GM19193 (cell line): ENCODE measurements at regions not wholly inside any gene's neighbourhood (a gene's known extent, or its start where the extent isn't known, plus 50 kb on each side); places are given as distances from the start of the nearest gene placed in this dataset.

Experiments used
- POLR2A ChIP-seq: IDR thresholded peaks from 4 replicates; pipeline ENCODE4 v1.6.1; 2011; ENCODE audit not compliant: insufficient read depth, insufficient read length; ENCODE audit errors: extremely low read depth

DNA sequence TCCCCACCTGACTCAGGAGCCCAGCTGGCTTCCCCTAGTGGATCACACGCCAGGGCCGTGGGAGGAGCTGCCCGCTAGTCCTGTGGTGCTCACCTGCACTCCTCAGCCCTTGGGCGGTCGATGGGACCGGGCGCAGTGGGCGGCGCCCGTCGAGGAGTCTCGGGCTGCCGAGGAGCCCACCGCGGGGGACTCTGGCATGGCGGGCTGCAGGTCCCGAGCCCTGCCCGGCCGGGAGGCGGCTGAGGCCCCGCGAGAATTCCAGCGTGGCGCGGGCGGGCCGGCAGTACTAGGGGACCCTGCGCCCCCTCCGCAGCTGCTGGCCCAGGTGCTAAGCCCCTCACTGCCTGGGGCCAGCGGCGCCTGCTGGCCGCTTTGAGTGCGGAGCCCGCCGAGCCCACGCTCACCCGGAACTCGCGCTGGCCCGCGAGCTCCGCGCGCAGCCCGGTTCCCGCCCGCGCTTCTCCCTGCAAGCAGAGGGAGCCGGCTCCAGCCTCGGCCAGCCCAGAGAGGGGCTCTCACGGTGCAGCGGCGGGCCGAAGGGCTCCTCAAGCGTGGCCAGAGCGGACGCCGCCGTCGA, 367.9 kb downstream of the TYW1 start:
- TF ChIP-seq POLR2A = no peak

GRCh38 chr7:67371429-67372305, 375.0 kb downstream of the TYW1 start:
- no peak for TF ChIP-seq POLR2A

DNA sequence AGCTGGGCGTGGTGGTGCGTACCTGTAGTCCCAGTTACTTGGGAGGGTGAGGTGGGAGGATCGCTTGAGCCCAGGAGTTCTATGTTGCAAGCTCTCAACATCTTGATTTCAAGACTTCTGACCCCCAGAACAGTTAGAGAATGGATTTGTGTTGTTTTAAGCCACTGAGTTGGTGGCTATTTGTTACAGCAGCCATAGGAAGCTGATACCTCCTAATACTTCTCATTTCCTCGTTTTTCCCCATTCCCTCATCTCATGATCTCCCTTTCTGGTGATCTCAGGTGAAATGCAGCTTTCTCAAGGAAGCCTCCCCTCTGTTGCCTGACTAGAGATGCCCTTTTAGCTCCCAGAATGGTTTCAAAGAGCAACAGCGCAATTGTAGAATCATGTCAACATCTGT, 378.8 kb downstream of the TYW1 start:
- TF ChIP-seq POLR2A = no peak

- TF ChIP-seq POLR2A = no peak
Measured at GRCh38 chr7:67377939-67378862, 381.6 kb downstream of the TYW1 start.

- no peak for TF ChIP-seq POLR2A
Measured at GRCh38 chr7:67380326-67380725, 383.7 kb downstream of the TYW1 start.

- no peak for TF ChIP-seq POLR2A
Measured at GRCh38 chr7:67380858-67381257, 384.2 kb downstream of the TYW1 start.

DNA sequence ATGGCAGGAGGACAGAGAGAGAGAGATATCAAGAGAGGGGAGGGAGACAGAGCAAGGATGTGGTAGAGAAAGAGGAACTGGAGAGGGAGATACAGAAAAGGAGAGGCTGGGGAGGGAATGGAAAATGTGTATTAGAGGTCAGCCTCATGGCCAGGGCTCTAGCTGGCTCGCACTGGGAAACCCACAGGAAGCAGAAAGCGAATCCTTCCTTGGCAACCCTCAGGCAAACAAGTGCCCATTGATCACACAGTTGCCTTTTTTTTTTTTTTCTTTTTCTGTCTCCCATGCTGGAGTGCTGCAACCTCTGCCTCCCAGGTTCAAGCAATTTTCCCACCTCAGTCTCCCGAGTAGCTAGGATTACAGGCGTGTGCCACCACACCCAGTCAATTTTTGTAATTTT, 391.2 kb downstream of the TYW1 start:
- TF ChIP-seq POLR2A = no peak

GRCh38 chr7:67391168-67391567, 394.5 kb downstream of the TYW1 start:
- TF ChIP-seq POLR2A = no peak

- no peak for TF ChIP-seq POLR2A
Measured at GRCh38 chr7:67392596-67393438, 396.2 kb downstream of the TYW1 start.

GRCh38 chr7:67393903-67394302, 397.3 kb downstream of the TYW1 start:
- TF ChIP-seq POLR2A = no peak

DNA sequence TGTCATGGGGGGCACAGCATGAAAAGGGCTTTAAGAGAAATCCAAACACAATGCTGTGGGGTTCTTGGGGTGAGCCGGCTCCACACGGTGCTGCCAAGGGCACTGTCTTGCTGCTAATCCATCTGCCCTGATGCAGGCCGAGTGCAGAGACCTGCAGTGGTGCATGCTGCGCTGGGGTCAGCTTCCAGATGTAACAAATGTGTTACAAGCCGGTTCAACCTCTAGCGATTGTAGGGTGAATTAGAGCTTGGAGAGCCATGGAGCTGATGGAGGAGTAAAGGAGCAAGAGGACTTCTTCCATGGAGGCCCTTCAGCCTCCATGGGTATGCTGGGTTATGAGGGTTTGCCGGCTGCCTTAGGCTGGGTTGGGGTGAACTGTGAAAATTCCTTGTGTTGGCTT, 402.3 kb downstream of the TYW1 start:
- no peak for TF ChIP-seq POLR2A

DNA sequence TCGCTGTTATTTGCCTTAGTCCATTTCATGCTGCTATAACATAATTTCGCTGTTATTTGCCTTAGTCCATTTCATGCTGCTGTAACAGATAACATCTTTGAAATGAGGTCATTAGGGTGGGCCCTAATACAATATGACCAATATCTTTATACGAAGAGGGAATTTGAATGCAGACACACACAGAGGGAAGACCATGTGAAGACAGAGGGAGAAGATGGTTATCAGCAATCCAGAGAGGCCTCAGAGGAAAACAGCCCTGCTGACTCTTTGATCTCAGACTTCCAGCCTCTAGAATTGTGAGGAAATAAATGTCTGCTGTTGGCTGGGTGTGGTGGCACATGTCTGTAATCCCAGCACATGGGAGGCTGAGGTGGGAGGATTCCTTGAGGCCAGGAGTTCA, 404.9 kb downstream of the TYW1 start:
- no peak for TF ChIP-seq POLR2A

GRCh38 chr7:67402280-67402679, 405.6 kb downstream of the TYW1 start:
- TF ChIP-seq POLR2A = no peak

DNA sequence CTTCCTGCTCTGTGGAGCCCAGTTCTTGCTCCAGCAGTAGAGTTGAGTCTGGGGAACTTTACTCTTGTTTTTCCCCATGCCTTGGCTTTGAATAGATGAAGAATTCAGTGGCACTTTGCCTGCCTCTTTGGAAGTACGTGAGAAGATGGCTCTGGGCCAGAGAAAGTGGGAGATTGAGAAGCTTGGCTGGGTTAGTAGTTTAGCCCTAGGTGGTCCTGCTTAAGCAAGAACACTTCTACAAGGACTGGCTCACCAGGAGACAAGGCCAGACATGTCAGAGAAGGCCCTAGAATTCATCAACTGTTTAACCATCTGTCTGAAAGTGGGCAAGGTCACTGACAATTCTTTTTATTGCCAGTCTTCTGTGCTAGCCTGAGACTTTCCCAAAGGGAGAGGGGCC, 410.3 kb downstream of the TYW1 start:
- no peak for TF ChIP-seq POLR2A
